GM21515 (cell line): ENCODE measurements at regions not wholly inside any gene's neighbourhood (a gene's known extent, or its start where the extent isn't known, plus 50 kb on each side); places are given as distances from the start of the nearest gene placed in this dataset.

Experiments
- ATAC-seq: cut with Tn5 transposase; IDR thresholded peaks from one replicate; pipeline ENCODE4 v1.9.1; 2021; ENCODE audit not compliant: unreplicated experiment

GRCh38 chr19:31641591-31641990, 292.4 kb upstream of the TSHZ3 start:
- ATAC-seq: no peak

DNA sequence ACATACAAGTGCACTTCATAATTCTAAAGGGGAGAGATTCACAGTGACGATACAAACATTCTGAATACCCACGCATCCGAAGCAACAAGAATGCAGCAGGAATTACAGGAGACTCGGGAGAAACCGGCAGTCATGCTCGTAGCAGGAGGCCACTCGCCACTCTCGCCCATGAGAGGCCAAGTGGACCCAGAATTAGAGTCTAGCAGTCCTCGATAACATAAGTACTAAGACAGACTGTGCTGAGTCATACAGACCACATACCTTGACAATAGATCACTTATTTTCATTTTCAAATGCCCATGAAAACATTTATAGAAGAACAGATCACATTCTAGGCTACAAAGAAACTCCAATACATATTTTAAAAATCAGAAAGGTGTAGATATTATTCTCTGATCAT, 299.1 kb upstream of the TSHZ3 start:
- ATAC-seq: no peak

DNA sequence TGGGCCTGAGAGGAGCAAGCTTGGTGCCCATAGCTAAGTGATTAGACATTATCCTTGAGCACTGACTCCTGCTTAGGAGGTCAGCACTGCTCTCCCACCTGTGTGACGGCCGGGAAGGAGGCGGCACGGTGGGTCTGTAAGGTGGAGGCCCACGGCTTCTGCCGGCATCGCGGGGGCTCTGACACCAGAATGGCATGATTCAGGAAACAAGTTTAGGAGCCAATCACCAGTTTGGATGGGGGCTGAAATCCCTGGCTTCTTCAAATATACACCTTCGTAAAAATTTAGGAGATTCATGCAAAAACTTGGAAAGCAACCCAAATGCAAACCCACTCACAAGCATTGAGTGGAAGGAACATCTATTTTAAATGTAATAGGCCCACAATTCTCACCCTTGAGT, 307.3 kb upstream of the TSHZ3 start:
- ATAC-seq: no peak

DNA sequence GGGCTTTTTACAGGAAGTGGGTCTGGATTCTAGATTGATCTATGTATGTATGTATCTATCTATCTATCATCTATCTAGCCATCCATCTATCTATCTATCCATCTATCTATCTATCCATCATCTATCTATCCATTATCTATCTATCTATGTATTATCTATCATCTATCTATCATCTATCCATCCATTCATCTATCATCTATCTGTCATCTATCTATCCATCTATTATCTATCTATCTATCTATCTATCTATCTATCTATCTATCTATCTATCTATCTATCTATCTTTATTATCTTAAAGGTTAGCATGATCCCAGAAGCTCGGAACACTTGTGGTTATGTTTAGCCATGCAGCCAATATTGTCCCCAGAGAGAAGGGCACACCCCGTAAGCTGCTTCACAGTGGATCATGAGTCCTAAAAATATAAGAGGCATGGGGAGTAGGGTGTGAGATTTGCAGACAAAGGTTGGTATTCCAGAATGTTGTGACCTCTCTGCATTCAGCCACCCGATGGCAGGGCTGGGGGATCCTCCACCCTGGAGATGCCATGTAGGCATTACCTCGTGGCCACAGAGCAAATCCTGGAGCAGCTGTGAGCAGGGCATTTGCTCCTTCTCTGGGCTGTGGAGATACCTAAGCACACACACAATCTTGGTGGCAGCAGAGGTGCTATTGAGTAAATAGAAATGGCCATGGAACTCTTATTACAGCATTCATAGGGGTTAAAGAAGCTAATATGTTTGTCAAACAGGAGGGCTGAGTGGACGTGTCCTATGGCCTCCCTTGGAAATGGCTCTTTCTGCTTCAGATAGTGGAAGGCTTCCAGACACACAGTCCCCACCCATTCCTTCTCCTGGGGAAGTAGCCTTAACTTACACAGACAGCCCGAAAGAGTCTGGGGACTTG, 310.0 kb upstream of the TSHZ3 start:
- ATAC-seq: no peak

DNA sequence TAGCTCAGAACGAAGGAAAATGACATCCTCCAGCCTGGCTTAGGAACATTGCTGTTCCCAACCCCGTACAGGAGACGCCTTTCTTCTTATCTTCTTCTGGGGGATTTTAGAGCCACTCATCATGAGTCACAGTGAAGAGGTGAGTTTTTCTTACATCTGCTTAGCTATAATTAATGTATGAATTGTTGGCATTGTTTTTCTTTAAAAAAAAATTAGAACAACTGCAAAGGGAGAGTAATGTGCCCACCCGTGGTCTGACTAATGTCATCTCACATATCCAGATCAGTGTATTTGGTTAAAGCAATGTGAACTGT, 310.6 kb upstream of the TSHZ3 start:
- no peak for ATAC-seq

DNA sequence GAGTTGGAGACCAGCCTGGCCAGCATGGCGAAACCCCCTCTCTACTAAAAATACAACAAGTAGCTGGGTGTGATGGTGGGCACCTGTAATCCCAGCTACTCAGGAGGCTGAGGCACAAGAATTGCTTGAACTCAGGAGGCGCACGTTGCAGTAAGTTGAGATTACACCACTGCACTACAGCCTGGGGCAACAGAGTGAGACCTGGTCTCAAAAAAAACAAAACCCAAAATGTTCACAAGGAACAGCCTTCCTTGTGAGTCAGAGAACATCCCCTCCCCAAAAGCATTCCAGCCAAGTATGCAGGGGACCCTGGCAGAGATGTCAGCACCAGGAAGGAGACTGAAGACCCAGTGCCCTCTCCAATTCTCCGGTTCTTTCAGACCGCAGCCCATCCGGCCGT, 314.9 kb upstream of the TSHZ3 start:
- no peak for ATAC-seq

DNA sequence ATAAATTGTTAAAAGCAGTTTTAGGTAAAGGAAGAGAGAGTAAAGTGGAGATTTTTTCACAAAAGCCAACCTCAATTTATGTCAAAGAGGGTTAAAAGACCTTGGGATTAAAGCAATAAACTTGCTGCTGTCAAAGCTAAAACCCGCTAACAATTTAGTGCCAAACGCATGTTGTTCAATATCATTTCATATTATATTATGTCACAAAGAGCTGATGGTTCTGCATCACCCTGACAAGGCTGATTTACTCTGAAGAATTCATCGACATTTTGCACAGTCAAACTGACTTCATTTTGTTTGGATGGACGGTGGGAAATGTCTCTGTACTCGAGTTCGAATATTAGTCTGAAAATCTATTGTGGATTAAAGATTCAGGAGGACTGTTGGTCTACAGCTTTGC, 315.8 kb upstream of the TSHZ3 start:
- ATAC-seq: no peak

- ATAC-seq: no peak
These were observed 316.9 kb upstream of the TSHZ3 start for GRCh38 chr19:31666126-31666525.

DNA sequence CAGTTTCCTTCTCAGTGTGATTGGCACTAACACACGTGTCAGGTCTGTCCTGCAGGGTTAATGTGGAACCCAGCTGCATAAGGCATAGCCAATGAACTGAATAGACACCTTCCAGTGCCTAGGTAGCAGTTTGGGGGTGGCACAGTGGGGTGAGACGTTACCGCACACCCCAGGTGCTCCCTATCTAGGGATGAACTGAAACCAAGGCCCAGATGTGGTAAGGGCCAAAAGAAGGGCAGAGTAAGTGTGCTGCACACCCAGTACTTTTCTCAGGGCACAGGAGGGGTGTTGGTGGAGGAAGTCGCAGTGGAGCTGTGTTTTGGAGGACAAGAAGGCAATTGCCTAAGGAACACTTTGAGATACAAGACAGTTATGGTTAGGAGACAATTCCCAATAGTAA, 317.9 kb upstream of the TSHZ3 start:
- ATAC-seq: no peak

- no peak for ATAC-seq
These were observed 319.7 kb upstream of the TSHZ3 start for GRCh38 chr19:31668921-31669320.

- no peak for ATAC-seq
These were observed 321.7 kb upstream of the TSHZ3 start for GRCh38 chr19:31670931-31671330.

DNA sequence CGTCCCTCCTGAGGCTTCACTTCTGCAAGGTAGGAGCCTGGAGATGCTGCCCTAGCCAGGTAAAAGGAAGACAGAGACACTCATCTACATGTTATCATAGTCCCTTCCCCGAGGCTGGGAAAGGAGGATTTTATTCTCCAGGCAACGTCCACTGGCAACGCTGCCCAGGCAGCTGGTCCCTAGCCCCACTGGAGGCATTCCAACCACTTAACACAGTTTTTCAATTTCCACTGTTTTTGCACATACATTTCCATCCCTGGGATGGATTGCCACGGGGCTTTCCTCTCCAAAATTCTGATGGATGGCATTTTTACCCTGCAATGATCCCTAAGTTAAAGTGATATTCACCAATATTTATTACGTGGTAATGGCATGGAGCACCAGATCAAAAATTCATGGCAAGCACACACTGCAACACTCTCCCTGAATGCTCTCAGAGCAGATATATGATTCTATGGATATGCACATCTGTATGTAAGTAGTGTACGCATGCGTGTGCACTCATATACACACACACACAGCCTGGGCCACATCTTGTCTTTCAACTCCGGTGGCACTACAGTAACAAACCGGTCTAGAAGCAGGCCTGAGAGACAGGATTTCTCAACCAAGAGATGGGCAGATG, 322.3 kb upstream of the TSHZ3 start:
- no peak for ATAC-seq

DNA sequence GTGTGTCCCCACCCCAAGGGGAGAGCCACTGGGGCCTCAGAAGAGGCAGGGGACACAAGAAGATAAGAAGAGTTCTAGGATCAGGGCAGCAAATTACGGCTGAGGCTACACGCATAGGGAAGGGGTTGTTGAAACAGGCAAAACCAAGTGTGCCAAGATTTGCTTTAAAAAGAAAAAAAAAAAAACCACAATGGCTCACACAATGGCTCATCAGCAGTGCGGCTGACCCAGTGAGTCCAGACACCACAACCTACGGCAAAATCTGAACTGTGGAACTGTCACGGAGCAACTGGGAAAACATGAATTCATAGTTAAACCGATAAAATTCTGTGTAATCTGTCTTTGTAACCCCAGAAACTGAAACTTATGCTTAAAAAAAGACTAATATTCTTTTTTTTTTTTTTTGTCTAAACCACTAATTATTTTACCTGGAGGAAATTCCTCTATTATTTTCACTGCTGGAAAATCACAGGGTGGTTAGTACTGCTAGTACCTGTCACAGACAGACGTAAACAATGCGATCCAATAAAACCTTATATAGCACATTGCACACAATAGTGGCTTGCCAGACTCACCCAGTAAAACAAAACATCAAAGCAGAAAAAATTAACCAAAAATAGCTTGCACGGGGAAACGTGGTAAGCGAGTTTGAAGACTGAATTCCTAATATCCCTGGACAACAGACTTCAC, 325.4 kb upstream of the TSHZ3 start:
- no peak for ATAC-seq

- no peak for ATAC-seq
These were observed 326.1 kb upstream of the TSHZ3 start for GRCh38 chr19:31675193-31675913.

DNA sequence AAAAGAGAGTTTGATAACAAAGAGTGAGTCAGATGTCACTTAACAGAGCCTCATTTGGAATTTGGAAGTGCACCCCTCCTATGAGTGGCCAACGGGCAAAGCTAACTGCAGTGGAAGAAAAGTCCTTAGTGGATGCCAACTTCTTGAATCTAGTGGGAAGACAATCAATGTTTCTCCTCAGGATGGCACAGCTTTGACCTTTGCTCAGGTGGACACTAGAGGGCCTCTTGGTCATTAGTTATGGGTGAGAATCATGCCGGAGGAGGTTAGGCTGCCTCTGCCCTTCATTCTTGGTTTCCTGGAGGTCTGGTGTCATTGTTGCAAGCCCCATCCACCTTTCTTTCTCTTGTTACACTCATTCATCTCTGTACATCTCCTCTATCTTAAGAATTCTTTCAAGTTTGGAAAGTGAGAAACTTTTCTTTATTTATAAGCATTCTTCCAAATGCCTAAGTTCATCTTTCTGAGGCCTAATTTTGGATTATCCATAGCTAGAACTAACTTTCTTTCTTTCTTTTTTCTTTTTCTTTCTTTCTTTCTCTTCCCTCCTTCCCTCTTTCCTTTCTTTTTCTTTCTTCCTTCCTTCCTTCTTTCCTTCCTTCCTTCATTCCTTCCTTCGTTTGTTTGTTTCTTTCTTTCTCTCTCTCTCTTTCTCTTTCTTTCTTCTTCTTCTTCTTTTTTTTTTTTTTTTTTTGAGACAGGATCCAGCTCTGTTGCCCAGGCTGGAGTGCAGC, 327.2 kb upstream of the TSHZ3 start:
- no peak for ATAC-seq

DNA sequence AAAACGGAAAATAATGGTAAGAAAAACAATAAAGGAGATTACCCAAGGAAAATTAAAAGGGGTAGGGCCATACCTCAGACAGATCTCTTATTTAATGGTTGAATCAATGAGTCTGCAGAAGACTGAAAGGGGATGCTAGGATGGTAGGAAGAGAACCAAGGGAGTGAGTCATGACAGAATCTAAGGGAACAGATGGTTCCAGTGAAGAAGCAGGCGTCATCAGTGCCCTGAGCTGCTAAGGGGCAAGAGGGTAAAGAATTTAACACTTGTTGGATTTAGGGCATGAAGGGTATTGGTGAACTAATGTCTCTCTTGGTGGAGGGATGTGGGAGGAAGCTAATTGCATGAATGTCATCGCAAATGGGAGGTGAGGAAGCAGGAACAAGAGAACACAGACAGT, 329.2 kb upstream of the TSHZ3 start:
- no peak for ATAC-seq

GRCh38 chr19:31681121-31681520, 331.9 kb upstream of the TSHZ3 start:
- ATAC-seq: no peak

GRCh38 chr19:31693131-31693932, 344.1 kb upstream of the TSHZ3 start:
- no peak for ATAC-seq

GRCh38 chr19:31693933-31694269, 344.7 kb upstream of the TSHZ3 start:
- ATAC-seq: no peak

DNA sequence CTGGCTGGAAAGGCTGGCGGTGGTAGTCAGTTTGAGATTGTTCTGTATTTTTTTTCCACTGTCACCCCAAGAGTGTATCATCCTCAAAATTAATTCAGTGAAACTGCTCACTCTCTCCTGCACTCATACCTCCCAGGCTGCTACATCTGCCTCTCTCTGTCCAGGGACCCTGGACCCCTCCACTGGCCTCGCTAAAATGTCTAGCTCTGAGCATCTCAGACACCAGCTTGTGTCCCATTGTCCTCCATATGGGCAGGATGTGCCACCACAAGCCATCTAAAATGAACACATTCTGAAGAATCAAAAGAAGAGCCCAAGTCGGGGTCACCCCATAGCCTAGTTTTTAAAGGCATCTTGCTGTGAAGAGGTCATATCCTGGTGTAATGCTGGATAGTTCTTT, 345.5 kb upstream of the TSHZ3 start:
- ATAC-seq: no peak
